ENCODE measurements at regions not wholly inside any gene's neighbourhood (a gene's known extent, or its start where the extent isn't known, plus 50 kb on each side); places are given as distances from the start of the nearest gene placed in this dataset.

DNA sequence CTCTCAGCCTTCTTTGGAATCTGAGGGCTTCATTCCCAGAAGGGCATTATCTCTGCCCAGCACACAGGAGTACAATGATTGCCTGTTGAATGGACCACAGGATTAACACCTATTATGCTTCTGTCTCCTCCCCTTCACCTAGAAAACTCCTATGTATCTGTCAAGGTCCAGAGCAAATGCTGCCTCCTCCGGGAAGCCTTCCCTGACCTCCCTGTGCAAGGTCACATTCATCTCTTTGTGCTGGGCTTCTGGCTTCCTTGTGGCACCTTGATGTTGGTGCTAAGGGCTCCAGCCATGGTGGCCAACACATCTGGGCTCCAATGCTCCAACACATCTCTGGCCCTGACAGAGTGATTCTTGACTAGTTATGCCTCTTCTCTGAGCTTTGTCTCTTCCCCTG lies 49.9 kb upstream of the ATP2B2 start:
- H3K4me3 ChIP-seq (ENCODE audit: low read depth, low read length): no peak overlapping the region
- TF ChIP-seq, protein P1, sequence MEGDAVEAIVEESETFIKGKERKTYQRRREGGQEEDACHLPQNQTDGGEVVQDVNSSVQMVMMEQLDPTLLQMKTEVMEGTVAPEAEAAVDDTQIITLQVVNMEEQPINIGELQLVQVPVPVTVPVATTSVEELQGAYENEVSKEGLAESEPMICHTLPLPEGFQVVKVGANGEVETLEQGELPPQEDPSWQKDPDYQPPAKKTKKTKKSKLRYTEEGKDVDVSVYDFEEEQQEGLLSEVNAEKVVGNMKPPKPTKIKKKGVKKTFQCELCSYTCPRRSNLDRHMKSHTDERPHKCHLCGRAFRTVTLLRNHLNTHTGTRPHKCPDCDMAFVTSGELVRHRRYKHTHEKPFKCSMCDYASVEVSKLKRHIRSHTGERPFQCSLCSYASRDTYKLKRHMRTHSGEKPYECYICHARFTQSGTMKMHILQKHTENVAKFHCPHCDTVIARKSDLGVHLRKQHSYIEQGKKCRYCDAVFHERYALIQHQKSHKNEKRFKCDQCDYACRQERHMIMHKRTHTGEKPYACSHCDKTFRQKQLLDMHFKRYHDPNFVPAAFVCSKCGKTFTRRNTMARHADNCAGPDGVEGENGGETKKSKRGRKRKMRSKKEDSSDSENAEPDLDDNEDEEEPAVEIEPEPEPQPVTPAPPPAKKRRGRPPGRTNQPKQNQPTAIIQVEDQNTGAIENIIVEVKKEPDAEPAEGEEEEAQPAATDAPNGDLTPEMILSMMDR (IDR thresholded peaks at IDR 0.05; ENCODE audit: low read depth, low read length): no peak

DNA sequence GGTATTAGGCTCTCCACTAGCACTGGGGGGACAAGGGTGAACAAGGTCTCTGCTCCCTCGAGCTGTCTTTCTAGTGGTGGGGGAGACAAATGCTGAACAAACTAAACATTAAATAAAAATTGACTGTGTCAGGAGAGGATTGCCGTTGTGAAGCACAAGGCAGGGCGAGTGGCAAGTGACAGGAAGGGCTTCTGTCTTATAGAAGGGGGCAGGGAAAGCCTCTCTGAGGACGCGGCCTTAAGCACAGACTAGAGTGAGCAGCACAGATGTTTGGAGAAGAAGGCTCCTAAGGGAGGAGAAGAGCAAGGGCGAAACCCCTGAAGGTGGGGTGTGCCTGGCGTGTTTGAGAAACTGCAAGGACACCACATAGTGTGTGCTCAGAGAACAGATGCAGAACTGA lies 50.9 kb upstream of the ATP2B2 start:
- no peak overlapping the region for H3K4me3 ChIP-seq (ENCODE audit: low read depth, low read length)
- TF ChIP-seq, protein P1 (IDR thresholded peaks at IDR 0.05; ENCODE audit: low read depth, low read length): no peak

DNA sequence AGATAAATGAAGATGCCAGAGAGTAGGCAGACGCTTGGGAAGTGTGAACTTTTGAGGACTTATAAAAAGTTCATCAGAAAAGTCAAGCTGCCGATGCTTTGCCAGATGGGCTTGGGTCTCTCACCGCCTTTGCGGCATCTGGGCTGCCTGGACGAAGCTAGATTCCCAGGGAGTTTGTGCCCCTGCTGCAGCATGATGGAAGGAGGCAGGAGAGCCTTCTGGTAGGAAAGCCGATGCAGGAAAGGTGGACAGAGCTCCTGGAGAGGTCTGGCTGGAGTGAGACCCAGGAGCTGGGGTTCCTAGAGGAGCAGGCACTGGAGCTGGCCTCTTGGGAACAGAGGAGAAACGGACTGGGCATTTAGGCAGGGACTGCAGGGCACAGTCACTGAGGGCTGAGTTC lies 51.9 kb upstream of the ATP2B2 start:
- TF ChIP-seq, protein P1 (IDR thresholded peaks at IDR 0.05; ENCODE audit: low read depth, low read length): no peak
- H3K4me3 ChIP-seq (ENCODE audit: low read depth, low read length): no peak overlapping the region

DNA sequence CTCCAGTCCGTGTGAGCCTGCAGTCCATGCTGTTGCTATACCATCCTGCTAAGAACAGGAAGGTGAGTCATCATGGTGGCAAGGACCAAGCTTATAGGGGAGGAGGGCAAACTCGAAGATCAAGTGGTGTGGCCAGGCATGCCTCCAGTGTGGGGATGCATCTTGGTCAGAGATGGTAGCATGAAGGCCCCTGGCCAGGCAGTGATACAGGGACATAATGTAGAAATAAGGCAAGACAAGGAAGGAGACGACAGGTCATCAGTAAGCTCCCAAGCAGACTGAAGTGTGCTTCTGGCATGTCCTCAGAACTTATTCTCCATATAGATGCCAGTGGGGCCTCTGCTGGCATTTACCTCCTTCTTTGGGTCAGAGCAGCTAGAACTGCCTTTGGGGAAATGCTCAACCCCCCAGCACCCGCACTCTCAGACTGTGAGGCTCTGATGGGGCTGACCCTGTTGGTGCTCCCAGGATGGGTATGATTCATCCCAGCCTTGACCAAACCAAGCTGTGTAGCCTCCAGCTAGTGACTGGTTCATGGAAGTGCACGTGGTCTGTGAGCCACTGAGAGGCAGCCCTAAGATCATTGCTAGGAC lies 52.5 kb upstream of the ATP2B2 start:
- TF ChIP-seq, protein P1 (IDR thresholded peaks at IDR 0.05; ENCODE audit: low read depth, low read length): no peak

DNA sequence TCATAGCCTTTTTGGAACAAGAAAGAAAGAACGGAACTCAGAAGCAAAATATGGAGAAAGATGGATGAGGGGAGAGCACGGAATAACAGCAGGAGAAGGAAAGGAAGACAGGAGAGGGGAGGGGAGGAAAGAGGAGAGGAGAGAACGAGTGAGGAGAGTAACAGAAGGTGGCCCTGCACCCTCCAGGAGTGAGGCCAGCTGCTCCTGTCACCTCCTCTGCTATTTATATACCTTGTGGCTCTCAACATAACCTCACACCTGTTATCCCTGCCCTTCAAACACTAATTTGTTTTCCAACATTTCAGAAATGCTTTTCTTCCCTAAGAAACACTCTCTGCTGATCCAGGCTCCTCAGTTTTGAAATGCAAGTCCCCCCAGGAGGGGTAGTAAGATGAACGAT lies 53.4 kb upstream of the ATP2B2 start:
- TF ChIP-seq, protein P1 (IDR thresholded peaks at IDR 0.05; ENCODE audit: low read depth, low read length): no peak
- no peak overlapping the region for H3K4me3 ChIP-seq (ENCODE audit: low read depth, low read length)

More for the DNA sequence above, 52.5 kb upstream of the ATP2B2 start:
- H3K4me3 ChIP-seq (ENCODE audit: low read depth, low read length): no peak overlapping the region

DNA sequence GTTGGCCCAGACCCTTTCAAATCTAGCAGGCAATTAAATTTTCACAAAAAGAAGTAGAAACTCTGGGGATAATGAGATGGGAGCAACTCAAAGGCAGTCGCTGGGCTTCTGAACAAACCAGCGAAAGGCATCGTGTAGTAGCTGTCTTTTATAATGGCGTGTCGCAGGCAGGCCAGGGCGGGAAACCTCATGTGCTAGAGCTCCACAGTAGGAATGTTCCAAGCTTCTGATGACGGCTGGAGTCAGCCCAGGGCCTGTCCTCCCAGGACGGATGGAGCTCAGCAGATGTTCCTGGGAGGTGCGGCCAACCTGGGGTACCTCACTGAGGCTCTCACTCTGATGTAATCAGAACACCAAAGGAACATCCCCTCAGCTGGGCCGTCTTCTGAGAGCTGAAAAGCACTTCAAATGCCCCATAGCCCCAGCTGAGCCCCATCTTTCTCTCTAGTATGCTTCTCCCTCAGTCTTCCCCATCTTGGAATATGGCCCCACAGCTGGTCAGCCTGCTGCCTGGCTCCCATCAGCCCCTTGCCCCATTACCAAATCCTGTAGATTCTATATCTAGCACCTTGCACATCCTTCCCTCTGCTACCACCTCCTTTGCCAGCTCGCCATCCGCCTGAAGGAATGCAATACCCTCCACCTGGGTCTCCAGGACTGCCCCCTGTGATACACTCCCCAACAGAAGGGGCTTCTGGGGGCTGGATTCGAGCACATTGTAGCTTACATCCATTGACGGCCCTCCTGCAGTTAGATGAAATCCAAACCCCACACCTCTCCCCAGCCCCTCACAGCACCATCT lies 54.9 kb upstream of the ATP2B2 start:
- H3K4me3 ChIP-seq (ENCODE audit: low read depth, low read length): no peak overlapping the region
- TF ChIP-seq, protein P1 (IDR thresholded peaks at IDR 0.05; ENCODE audit: low read depth, low read length): no peak
